GM18505 (cell line): ENCODE measurements at regions not wholly inside any gene's neighbourhood (a gene's known extent, or its start where the extent isn't known, plus 50 kb on each side); places are given as distances from the start of the nearest gene placed in this dataset.
A peak's percentile ranks its signal among the peaks of the same experiment; 100 is the strongest.
"Not testable (repeated sequence)": the region's sequence is repeated elsewhere in the genome, so short reads cannot be mapped to it uniquely, and the experiment has no call there.

ENCODE experiments used
- ATAC-seq: cut with Tn5 transposase; IDR thresholded peaks from one replicate; pipeline ENCODE4 v1.9.1; 2021; ENCODE audit not compliant: unreplicated experiment
- POLR2A ChIP-seq: IDR thresholded peaks from 4 replicates; pipeline ENCODE4 v1.6.1; 2011; ENCODE audit warnings: borderline replicate concordance; ENCODE audit not compliant: insufficient read depth, insufficient read length; ENCODE audit errors: extremely low read depth

DNA sequence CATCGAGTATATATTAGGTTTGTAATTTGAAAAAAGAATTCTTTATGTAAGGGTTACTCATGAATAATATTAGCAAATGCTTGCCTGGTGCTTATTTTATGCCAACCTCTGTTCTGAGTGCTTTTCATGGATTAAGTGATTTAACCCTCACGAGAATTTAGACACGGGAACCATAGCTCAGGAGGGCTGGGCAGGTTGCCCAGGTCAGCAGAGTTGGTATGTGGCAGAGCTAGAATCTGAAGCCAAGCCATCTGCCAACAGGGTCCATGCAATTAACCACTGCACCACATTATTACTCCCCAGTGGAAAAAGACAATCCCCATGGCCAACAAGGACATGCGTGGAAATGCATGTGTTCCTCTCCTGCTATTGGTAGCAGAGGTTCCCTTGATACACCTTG lies 345.6 kb downstream of the CDC5L start:
- no peak for ATAC-seq

DNA sequence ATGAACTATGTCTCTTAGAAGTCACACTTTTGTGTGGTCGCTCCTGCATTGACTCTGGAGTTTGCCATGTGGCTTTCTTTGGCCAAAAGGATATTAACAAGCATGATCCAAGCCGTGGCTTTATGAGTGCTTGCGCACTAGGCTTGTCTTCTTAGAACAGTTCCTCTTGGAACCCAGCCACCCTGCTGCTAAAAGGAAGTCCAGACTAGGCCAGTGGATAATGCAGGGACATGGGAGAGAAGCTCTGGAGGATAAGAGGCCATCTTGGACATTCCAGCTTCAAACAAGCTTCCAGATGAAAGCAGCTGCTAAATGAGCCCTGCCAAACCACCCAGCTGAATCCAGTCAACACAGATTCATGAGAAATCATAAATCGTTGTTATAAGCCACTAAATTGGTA lies 346.4 kb downstream of the CDC5L start:
- no peak for TF ChIP-seq POLR2A
- no peak for ATAC-seq

More for the DNA sequence above, 345.6 kb downstream of the CDC5L start:
- no peak for TF ChIP-seq POLR2A

DNA sequence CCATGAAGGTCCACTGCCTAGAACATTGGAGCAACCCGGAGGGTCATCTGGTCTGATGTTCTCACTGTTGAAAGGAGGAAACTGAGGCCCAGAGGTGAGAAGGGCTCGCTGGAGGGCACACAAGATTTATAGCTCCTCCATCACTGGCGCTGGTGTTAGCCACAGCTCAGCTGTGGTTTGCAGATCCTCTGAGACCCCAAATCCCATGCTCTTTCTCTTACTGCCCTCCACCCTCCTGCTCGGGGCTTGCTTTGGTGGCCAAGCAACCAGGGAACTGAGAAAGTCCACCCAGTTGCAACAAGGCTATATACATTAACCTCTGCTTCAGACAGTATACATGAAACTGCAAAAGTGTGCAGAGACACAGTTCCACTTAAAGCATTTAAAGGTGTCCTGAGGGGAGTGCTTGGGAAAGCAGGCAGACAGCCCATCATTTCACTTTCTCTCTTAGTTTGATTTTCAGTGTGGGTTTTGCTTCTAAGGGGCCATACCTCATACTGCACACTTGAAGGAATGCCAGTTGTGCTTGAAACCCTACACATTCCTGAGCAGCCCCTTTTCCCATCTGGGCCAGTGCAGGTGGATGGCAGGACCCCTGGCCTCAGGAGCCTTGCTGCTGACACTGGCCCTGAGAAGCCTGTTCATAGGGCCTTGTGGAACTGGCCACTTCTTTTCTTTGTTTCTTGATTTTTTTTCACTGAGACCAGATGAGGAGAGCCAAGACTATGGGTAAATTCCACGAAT lies 347.6 kb downstream of the CDC5L start:
- TF ChIP-seq POLR2A = no peak
- no peak for ATAC-seq

DNA sequence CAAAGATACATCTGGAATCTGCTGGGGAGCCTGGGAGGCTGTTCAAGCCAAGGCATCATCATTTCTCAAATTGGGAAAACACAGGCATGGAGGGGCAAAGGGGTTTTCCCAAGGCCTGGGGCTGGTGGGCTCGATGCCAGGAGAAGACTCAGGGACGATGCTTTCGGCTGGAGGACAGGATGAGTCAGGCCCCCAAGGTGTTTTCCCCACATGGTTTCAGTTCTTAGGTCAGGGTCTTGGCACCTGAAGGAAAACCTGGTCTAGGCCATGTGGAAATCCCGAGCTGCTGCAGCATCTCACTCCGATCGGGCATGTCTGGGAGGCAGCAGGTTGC lies 348.1 kb downstream of the CDC5L start:
- no peak for TF ChIP-seq POLR2A
- ATAC-seq = peak; percentile 47

DNA sequence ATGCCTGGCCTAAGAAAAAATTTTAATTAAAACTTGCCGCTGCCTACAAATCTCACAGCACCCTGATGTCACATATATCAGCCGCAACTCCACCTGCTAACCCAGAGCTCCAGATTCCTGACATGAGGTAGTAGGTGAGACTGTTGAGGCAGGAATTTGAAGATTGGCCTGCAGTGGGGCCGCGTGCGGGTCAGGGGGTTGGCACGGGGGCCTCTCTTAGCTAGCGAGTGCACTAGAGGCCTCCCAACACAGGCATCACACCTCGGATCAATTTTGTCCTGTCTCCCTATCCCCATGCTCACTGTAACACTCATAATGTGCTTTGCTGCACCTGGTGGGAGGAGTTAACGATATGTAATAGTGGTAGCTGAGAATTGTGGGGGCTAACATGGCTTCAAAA lies 349.8 kb downstream of the CDC5L start:
- ATAC-seq = no peak
- no peak for TF ChIP-seq POLR2A

DNA sequence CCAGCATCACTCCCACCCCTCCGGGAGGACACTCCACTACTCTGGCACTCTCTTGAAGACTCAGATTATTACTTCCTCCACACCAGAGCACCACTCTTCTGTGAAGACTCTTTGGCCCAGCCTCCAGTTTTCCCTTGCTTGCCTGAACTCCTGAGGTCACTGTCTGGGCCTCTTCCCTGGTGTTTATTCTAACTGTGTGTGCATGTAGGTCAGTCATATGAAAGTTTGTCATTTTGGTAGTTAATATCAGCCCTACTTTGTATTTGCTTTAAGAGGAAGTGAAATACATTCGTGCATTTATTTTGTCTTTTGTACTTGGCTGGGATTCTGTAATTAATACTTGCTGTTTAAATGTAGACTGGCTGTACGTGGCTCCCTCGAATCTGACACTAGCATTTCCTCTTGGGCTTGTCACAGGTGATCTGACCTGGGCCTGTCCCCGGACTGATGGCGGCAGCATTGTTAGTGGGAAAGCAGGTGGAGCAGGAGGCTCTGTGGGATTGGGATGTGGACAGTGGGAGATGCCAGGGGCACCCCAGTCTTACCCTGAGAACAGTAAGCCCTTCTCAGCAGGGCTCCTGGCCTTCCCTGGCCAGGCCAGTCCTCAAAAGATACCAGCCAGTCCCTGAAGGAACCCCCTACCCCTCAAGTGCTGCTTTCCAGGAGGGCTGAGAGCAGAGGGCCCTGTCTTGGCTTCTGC lies 350.5 kb downstream of the CDC5L start:
- no peak for TF ChIP-seq POLR2A
- peak; percentile 27 for ATAC-seq

DNA sequence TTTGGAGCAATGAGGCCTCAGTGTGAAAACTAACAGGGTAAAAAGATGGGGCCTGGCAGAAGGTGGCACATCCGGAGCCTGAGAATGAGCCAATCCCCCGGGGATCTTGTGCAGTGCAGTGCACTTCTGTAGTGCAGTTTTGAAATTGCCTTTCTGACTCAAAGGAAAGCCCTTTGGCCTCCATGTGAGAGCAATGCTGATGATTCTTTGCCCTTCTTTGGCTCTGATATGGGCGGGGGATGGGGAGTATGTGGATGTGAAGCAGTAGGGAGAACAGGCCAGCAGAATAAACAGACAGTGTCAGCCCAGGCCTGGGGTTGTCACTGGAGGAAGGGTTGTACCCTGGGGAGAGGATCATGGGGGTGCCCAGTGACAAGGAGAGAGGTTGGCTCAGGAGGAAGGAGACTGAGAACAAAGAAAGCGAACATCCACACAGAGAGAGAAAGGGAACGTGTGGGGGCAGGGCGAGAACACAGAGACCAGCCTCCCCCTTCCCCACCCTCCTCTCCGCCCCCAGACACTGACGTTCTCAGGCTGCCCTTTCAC lies 351.2 kb downstream of the CDC5L start:
- no peak for TF ChIP-seq POLR2A
- ATAC-seq = no peak

DNA sequence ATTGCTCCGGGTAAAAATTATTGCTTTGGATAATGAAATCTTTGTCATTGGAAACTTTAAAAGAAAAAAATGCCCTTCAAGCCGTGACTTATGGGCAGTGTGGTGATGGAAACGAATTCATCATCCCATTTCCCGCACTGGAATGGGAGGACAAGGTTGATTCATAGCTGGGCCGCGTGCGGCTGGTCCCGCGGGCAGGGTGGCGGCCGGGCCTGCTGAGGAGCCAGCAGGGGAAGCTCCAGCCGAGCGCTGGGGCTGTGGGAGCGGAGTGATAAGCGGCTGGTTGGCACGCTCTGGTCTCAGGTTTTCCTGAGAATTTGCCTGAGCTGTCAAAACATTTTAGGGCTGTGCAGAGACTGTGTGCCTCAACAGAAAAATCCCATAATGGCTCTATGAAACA lies 351.7 kb downstream of the CDC5L start:
- no peak for ATAC-seq
- no peak for TF ChIP-seq POLR2A

DNA sequence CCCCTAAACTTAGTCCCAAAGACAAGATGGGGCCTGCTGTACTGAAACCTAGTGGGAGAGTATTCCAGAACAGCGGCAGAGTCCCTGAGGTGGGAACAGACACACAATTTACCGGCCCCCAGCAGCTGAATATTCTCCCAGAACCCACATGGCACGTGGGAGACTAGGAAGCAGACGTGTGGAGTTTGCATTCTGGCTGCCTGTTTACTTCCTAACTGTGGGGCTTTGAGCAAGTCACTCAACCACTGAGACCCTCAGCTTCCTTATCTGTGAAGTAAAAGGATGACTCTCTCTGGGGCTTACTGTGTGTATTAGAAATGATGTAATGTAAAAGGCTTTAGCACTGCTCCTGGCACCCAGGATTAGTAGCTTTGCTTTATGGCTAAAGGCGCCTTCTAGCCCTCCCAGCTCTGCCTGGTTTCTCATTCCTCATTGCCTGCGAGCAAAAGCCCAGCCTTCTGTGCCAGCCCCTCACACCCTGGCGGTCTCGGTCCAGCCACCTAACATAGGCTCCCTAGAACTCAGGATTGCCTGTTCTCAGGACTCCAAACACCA lies 353.1 kb downstream of the CDC5L start:
- ATAC-seq = no peak
- TF ChIP-seq POLR2A = no peak

DNA sequence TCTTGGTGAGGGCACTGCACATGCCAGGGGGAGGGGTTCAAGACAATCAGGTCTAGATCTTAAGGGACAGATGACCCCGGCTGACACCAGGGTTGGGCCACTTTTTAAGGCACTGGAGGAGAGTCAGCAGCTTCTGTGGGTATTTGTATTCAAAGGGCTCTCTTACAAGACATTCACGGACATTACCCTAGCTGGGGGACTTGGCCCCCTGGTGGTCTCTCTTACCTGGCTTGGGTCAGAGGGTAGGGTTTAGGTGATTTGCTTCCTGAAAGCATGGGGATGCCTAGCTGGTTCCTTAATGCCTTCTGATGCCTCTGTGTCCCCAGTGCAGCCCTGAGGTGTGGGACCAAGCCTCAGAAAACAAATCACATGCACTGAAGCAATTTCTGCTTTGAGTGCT lies 354.7 kb downstream of the CDC5L start:
- no peak for ATAC-seq
- no peak for TF ChIP-seq POLR2A

DNA sequence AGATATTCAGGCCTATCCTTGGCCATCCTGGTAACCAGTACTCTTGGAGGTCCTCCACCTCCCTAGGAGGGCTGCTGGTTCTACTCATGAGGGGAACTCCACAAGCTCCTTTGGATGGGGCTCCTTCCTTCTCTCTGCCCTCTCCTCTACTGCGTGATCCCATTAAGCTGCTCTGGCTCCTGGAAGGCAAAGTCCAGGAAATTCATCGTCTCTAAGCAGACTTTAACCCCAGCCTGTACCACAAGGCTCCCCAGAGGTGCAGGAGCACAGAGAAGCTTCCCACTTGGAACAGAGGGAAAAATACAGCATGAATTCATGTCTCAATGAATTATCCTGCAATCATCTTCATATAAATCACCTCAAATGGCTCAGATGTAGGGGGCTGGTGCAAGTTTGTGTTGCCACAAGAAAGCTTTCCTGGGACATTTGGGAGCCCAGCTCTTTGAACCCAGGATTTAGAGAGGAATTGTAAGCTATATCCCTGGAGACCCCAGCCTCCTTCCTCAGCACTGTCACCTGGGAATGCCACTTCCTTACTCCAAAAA lies 355.4 kb downstream of the CDC5L start:
- no peak for TF ChIP-seq POLR2A
- no peak for ATAC-seq

DNA sequence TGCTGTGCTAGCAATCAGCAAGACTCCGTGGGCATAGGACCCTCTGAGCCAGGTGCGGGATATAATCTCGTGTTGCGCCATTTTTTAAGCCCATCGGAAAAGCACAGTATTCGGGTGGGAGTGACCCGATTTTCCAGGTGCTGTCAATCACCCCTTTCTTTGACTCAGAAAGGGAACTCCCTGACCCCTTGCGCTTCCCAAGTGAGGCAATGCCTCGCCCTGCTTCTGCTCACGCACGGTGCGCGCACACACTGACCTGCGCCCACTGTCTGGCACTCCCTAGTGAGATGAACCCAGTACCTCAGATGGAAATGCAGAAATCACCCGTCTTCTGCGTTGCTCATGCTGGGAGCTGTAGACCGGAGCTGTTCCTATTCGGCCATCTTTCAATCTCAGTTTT lies 372.6 kb downstream of the CDC5L start:
- ATAC-seq = not testable (repeated sequence)

DNA sequence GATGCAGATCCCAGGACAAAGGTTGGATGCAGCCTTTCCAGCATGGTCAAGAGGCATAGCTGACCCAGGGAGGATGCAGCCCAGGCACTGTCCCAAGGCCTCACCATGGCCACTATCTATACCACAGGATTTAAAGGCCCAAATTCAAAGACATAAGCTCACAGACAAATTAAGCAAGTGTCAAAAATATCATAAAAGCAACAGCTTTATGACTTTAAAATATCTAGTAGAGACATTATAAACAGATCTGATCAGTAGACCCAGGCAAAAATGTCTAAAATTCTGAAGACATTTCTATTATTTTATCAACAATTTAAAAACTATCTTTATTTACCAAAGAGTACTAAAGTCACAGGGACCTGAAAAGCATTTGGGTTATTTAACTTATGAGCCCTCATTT lies 373.5 kb downstream of the CDC5L start:
- no peak for ATAC-seq
- TF ChIP-seq POLR2A = no peak

DNA sequence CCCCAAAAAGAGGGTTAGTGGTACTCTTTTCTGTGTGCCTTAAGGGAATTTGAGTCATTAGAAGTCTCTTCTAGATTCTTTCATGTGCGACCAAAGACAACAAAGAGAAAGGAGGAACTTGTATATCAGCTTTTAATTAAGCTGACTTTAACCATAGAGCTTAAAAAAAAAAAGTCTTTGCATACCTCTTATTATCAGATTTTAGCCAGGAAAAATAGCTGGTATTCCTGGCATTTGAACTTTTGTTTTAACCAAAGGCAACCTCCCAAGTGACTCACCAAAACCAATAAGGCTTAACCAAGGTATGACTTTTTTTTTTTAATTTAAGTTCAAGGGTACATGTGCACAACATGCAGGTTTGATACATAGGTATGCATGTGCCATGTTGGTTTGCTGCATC lies 375.0 kb downstream of the CDC5L start:
- no peak for TF ChIP-seq POLR2A
- no peak for ATAC-seq
